Trophoblast cell (in vitro differentiated cells and primary cell): ENCODE measurements at regions not wholly inside any gene's neighbourhood (a gene's known extent, or its start where the extent isn't known, plus 50 kb on each side); places are given as distances from the start of the nearest gene placed in this dataset.

Experiments used
- DNase-seq, 2 donors: peaks; one replicate each; pipeline ENCODE4 v3.0.0-alpha.2; 2016
- H2AFZ ChIP-seq: 2 replicates; pipeline ENCODE4 v1.6.1; 2013; ENCODE audit warnings: low read length, moderate library complexity, mild to moderate bottlenecking; ENCODE audit not compliant: insufficient read depth, poor library complexity
- H2AK5ac ChIP-seq: 2 replicates; pipeline ENCODE4 v1.6.1; 2013; ENCODE audit warnings: mild to moderate bottlenecking, low read length
- H2BK120ac ChIP-seq: 2 replicates; pipeline ENCODE4 v1.6.1; 2013; ENCODE audit warnings: low read length, mild to moderate bottlenecking, moderate library complexity; ENCODE audit not compliant: insufficient read depth, poor library complexity
- H2BK12ac ChIP-seq: 2 replicates; pipeline ENCODE4 v1.6.1; 2013; ENCODE audit warnings: mild to moderate bottlenecking, low read length, moderate library complexity
- H2BK5ac ChIP-seq: 2 replicates; pipeline ENCODE4 v1.6.1; 2013; ENCODE audit warnings: low read length, low read depth, moderate library complexity, mild to moderate bottlenecking; ENCODE audit not compliant: poor library complexity
- H3K14ac ChIP-seq: 2 replicates; pipeline ENCODE4 v1.6.1; 2013; ENCODE audit warnings: mild to moderate bottlenecking, low read length
- H3K18ac ChIP-seq: 2 replicates; pipeline ENCODE4 v1.6.1; 2013; ENCODE audit warnings: mild to moderate bottlenecking, low read length
- H3K23ac ChIP-seq: 2 replicates; pipeline ENCODE4 v1.6.1; 2013; ENCODE audit warnings: low read length
- H3K27ac ChIP-seq: 2 replicates; pipeline ENCODE4 v1.5.1; 2013; ENCODE audit warnings: low read depth, mild to moderate bottlenecking, inconsistent platforms, low read length, moderate library complexity
- H3K27me3 ChIP-seq: 2 replicates; pipeline ENCODE4 v1.6.1; 2013; ENCODE audit warnings: inconsistent platforms, mild to moderate bottlenecking, low read length, moderate library complexity; ENCODE audit not compliant: insufficient read depth
- H3K36me3 ChIP-seq, 2 experiments: 1 replicate in 1 of 2; 2 replicates in 1 of 2; pipeline ENCODE4 v1.6.1; 2013; ENCODE audit warnings: low read length in 2 of 2, mild to moderate bottlenecking in 2 of 2, moderate library complexity in 1 of 2; ENCODE audit not compliant: insufficient read depth in 2 of 2, control insufficient read depth in 1 of 2
- H3K4ac ChIP-seq: 2 replicates; pipeline ENCODE4 v1.6.1; 2013; ENCODE audit warnings: low read depth, mild to moderate bottlenecking, low read length, moderate library complexity
- H3K4me1 ChIP-seq, 2 experiments: 1 replicate in 1 of 2; 2 replicates in 1 of 2; pipeline ENCODE4 v1.6.1; 2013; ENCODE audit warnings: low read length in 2 of 2, mild to moderate bottlenecking in 2 of 2, moderate library complexity in 1 of 2; ENCODE audit not compliant: insufficient read depth in 2 of 2, control insufficient read depth in 1 of 2
- H3K4me2 ChIP-seq: 2 replicates; pipeline ENCODE4 v1.6.1; 2013; ENCODE audit warnings: inconsistent platforms, mild to moderate bottlenecking, low read length, moderate library complexity
- H3K4me3 ChIP-seq: 2 replicates; pipeline ENCODE4 v1.5.1; 2013; ENCODE audit warnings: mild to moderate bottlenecking, low read depth, low read length, inconsistent platforms
- H3K79me1 ChIP-seq: one replicate; pipeline ENCODE4 v1.6.1; 2013; ENCODE audit warnings: low read length
- H3K79me2 ChIP-seq: 2 replicates; pipeline ENCODE4 v1.6.1; 2013; ENCODE audit warnings: low read length, mild to moderate bottlenecking; ENCODE audit not compliant: control insufficient read depth, insufficient read depth, poor library complexity
- H3K9ac ChIP-seq: 2 replicates; pipeline ENCODE4 v1.6.1; 2013; ENCODE audit warnings: mild to moderate bottlenecking, low read length
- H3K9me3 ChIP-seq: 2 replicates; pipeline ENCODE4 v1.6.1; 2013; ENCODE audit warnings: low read depth, mild to moderate bottlenecking, control low read depth, inconsistent platforms, low read length; ENCODE audit not compliant: insufficient read depth
- H4K12ac ChIP-seq: 2 replicates; pipeline ENCODE4 v1.6.1; 2013; ENCODE audit warnings: low read depth, mild to moderate bottlenecking, low read length, moderate library complexity
- H4K8ac ChIP-seq: 2 replicates; pipeline ENCODE4 v1.6.1; 2013; ENCODE audit warnings: low read depth, mild to moderate bottlenecking, low read length, moderate library complexity
- H4K91ac ChIP-seq: one replicate; pipeline ENCODE4 v1.6.1; 2013; ENCODE audit warnings: low read depth, mild to moderate bottlenecking, low read length, moderate library complexity
- WGBS: extraction: QIAGEN DNeasy Blood & Tissue Kit; methylation state at CpG from one replicate; pipeline ENCODE4 v1.1.7; 2013; ENCODE audit warnings: missing lambda C conversion rate; ENCODE audit not compliant: insufficient read length, insufficient coverage; ENCODE audit errors: extremely low coverage; 5-methylcytosine and 5-hydroxymethylcytosine counted together

DNA sequence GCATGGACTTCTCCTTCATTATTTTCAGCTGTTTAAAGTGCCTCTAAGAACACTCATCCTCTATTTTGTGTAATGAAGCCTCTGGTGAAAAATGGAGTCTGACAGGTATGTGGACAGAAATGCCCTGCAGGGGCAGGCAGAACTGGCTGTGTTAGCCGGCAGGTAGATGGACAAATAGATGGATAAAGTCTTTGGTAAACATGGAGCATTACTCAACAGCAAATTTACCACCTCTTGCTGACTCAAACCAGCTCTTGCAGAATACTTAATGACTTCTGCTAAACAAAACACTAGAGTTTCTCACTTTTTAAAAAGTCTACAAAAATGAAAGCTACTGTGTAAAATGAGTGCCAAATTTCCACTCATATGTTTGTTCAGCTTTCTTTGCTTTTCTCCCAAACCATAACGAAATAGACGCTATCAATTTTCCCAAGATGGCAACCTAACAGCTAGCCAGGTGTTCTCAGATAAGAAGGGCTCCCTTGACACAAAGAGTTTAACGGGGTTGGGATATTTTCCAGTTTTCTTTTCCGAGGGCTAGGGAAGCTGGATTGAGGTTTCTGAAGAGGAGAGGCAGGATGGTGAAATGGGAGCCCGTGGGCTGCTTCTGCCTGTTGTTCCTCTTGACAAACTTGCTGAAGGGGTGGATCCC lies 71.9 kb upstream of the HABP2 start:
- Histone ChIP-seq H3K27me3 (no peaks in the 10 kb centered on the region), H3K18ac (no peak overlapping the region), H3K9me3 (peaks cover 11% of the 10 kb centered on the region), H3K36me3 (peaks cover 0 to 1% of the 10 kb centered on the region in 2 experiments), H3K4me3 (no peak overlapping the region), H2AK5ac (no peak overlapping the region), H3K27ac (peak overlapping the region; percentile 20), H3K23ac (no peak overlapping the region), H2BK120ac (no peak overlapping the region), H4K12ac (no peak overlapping the region), H3K14ac (no peak overlapping the region), H3K79me2 (no peaks in the 10 kb centered on the region), H3K4me1 (peaks cover 0 to 3% of the 10 kb centered on the region in 2 experiments), H2AFZ (no peak overlapping the region), H3K9ac (no peak overlapping the region), H2BK12ac (no peak overlapping the region), H3K79me1 (no peaks in the 10 kb centered on the region), H3K4me2 (no peak overlapping the region), H3K4ac (no peak overlapping the region), H4K91ac (no peak overlapping the region), H4K8ac (no peak overlapping the region), H2BK5ac (no peak overlapping the region)
- WGBS = no CpG with 5 or more reads among the region's 6 CpGs
- DNase-seq = peak; percentile 89 to 96

DNA sequence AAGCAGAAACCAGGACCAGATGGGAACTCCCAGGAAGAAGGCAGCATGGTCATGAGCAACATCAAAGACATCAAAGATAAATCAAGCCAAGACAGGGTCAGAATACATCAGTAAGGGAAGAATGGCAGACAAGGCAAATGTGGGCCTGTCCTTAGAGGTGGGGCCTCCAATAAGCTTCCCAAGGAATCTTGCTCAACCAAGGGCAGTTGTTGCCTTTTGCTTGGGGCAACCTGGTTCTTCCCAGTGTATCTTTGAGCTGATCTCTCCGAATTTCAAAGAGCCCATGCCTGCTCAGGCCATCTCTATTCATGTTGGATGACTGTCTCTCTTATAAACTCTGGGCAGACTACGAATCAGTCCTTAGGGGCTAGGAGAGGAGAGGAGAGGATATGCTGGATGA lies 68.4 kb upstream of the HABP2 start:
- H3K79me2 ChIP-seq = no peaks in the 10 kb centered on the region
- H3K36me3 ChIP-seq = no peaks in the 10 kb centered on the region
- WGBS = no CpG with 5 or more reads among the region's 2 CpGs
- no peak overlapping the region for H2BK12ac ChIP-seq
- H4K91ac ChIP-seq = no peak overlapping the region
- H3K18ac ChIP-seq = no peak overlapping the region
- no peaks in the 10 kb centered on the region for H3K79me1 ChIP-seq
- H3K4me3 ChIP-seq = no peak overlapping the region
- no peaks in the 10 kb centered on the region for H3K27me3 ChIP-seq
- H3K9ac ChIP-seq = no peak overlapping the region
- DNase-seq = peak; percentile 21 to 64
- no peak overlapping the region for H3K4ac ChIP-seq
- H2AK5ac ChIP-seq = no peak overlapping the region
- H3K27ac ChIP-seq = no peak overlapping the region
- H4K12ac ChIP-seq = no peak overlapping the region
- no peak overlapping the region for H2BK120ac ChIP-seq
- no peak overlapping the region for H2BK5ac ChIP-seq
- peaks cover 4% of the 10 kb centered on the region for H3K9me3 ChIP-seq
- H3K14ac ChIP-seq = no peak overlapping the region
- H4K8ac ChIP-seq = no peak overlapping the region
- no peak overlapping the region for H3K4me2 ChIP-seq
- H2AFZ ChIP-seq = no peak overlapping the region
- no peak overlapping the region for H3K23ac ChIP-seq
- H3K4me1 ChIP-seq = peaks cover 0 to 4% of the 10 kb centered on the region in 2 experiments

DNA sequence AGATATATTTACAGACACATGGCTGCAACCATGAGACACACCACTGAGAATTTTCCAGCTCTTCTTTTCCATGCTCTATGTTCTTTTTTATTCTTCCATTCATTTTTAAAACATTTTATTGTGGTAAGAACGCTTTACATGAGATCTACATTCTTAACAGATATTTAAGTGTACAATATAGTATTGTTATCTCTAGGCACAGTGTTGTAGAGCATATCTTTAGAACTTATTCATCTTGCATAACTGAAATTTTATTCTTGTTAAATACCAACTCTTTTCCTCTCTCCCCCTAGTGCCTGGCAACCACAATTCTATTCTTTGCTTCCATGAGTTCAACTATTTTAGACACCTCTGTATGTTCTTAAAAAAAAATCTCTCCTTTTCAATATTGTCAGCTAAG lies 67.1 kb upstream of the HABP2 start:
- H2AK5ac ChIP-seq = no peak overlapping the region
- H2BK120ac ChIP-seq = no peak overlapping the region
- no peak overlapping the region for H2AFZ ChIP-seq
- H4K12ac ChIP-seq = no peak overlapping the region
- H3K36me3 ChIP-seq = no peaks in the 10 kb centered on the region
- H4K91ac ChIP-seq = no peak overlapping the region
- H3K27ac ChIP-seq = no peak overlapping the region
- H3K9me3 ChIP-seq = no peaks in the 10 kb centered on the region
- no peak overlapping the region for H2BK12ac ChIP-seq
- H3K9ac ChIP-seq = no peak overlapping the region
- peak in 1 of 2 donors; percentile 62 for DNase-seq
- no CpG with 5 or more reads among the region's 1 CpG for WGBS
- peaks cover 0 to 4% of the 10 kb centered on the region in 2 experiments for H3K4me1 ChIP-seq
- H3K18ac ChIP-seq = no peak overlapping the region
- no peak overlapping the region for H3K4ac ChIP-seq
- no peak overlapping the region for H3K14ac ChIP-seq
- H4K8ac ChIP-seq = no peak overlapping the region
- no peaks in the 10 kb centered on the region for H3K79me1 ChIP-seq
- H3K23ac ChIP-seq = no peak overlapping the region
- no peak overlapping the region for H3K4me3 ChIP-seq
- no peak overlapping the region for H2BK5ac ChIP-seq
- no peak overlapping the region for H3K4me2 ChIP-seq
- no peaks in the 10 kb centered on the region for H3K79me2 ChIP-seq
- no peaks in the 10 kb centered on the region for H3K27me3 ChIP-seq

DNA sequence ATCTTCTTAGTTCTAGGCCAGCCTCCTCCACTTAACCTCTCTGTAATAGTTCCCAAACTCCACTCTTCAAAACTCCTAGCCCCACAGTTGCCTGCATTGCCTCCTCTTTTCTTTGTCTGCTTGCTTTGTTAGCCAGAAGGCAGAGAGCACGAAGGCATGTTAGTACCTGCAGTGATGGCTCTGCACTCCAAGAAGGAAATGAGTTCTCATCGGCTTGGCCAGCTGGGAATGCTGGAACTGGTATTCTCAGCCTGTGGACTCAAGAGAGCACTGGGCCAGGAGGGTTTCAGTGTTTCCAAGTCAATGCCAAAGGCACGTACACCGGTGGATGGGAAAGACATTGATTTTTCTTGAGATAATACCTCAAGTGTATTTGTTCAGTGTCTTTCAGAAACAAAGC lies 66.3 kb upstream of the HABP2 start:
- no peaks in the 10 kb centered on the region for H3K27me3 ChIP-seq
- no peak overlapping the region for H2AFZ ChIP-seq
- no peak overlapping the region for H3K27ac ChIP-seq
- peak; percentile 34 to 57 for DNase-seq
- no peaks in the 10 kb centered on the region for H3K79me2 ChIP-seq
- no peak overlapping the region for H4K8ac ChIP-seq
- H2BK120ac ChIP-seq = no peak overlapping the region
- no peak overlapping the region for H3K23ac ChIP-seq
- H3K79me1 ChIP-seq = no peaks in the 10 kb centered on the region
- peaks cover 0 to 4% of the 10 kb centered on the region in 2 experiments for H3K4me1 ChIP-seq
- H2BK12ac ChIP-seq = no peak overlapping the region
- H4K12ac ChIP-seq = no peak overlapping the region
- no peak overlapping the region for H3K14ac ChIP-seq
- H2BK5ac ChIP-seq = no peak overlapping the region
- no peak overlapping the region for H3K4ac ChIP-seq
- no CpG with 5 or more reads among the region's 4 CpGs for WGBS
- H3K18ac ChIP-seq = no peak overlapping the region
- H3K4me2 ChIP-seq = no peak overlapping the region
- no peaks in the 10 kb centered on the region for H3K9me3 ChIP-seq
- H4K91ac ChIP-seq = no peak overlapping the region
- no peak overlapping the region for H3K4me3 ChIP-seq
- H3K36me3 ChIP-seq = no peaks in the 10 kb centered on the region
- no peak overlapping the region for H3K9ac ChIP-seq
- H2AK5ac ChIP-seq = no peak overlapping the region
